Frontal cortex (tissue), 3 donors: ENCODE measurements at regions not wholly inside any gene's neighbourhood (a gene's known extent, or its start where the extent isn't known, plus 50 kb on each side); places are given as distances from the start of the nearest gene placed in this dataset.
"Not testable (repeated sequence)": the region's sequence is repeated elsewhere in the genome, so short reads cannot be mapped to it uniquely, and the experiment has no call there.

ENCODE experiments used
- DNase-seq, 2 donors: peaks; one replicate each; pipeline ENCODE4 v3.0.0; 2012; ENCODE audit warnings: low spot score in 2 of 2
- FAIRE-seq: peaks from 2 replicates; lab custom pipeline; 2012; peaks lifted over from hg19 to GRCh38; lab: Jason Lieb, UNC
- donor health status: control.
- donor health status: control.
- donor health status: control.

DNA sequence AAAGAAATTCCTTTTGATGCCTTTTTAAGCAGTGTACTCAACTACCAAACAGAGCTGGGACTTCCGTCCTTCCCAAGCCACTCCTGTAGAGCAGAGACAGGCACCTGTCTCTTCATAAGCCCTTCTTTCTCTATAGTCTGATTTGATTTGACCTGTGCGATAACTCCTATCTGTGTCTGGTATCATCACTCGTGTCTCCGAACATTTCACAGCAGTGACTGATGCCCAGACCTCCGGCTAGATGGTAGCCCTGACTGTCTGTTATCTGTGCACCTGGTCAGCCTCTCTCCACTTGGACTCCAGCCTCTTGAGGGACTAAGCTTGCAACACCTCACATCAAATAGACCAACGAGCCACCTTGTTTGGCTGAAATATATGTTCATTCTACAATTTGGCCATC lies 316.2 kb upstream of the ZNF507 start:
- no peak for FAIRE-seq
- DNase-seq = no peak

DNA sequence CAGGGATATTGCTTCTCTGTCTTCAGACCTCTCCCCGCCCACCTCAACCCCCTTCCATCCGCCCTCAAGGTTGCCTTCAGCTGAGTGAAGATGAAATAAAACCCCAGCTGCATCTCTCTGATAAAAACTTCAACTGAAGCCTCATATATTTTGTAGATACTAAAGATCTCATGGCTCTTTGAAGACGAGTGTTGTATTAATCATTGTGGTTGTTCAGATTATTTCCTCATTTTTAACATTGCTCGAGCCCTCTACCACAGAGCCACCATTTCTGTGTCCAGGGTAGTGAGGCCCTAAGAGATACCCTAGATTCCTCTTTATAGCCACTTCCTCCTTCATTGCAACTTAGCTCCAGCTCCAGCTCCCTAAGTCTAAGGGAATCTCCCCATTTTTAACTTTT lies 312.8 kb upstream of the ZNF507 start:
- DNase-seq (no peak), FAIRE-seq (no peak)

DNA sequence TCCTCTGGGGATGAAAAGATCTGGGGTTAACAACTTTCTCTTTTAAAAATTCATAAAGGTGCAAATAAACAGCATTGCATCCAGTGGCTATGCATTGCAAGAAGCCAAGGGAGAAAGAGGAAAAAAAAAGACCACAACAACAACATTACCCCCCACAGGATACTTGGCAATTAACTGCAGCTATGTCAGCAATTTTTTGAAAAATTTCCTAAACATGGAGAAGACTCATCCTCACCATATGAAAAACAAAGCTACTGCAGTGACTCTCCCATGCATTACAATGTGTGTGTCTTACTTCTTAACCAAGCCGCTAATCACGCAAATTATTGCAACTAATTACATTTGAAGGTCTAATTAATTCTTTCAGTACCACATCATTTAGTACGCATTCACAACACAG lies 309.8 kb upstream of the ZNF507 start:
- no peak for FAIRE-seq

DNA sequence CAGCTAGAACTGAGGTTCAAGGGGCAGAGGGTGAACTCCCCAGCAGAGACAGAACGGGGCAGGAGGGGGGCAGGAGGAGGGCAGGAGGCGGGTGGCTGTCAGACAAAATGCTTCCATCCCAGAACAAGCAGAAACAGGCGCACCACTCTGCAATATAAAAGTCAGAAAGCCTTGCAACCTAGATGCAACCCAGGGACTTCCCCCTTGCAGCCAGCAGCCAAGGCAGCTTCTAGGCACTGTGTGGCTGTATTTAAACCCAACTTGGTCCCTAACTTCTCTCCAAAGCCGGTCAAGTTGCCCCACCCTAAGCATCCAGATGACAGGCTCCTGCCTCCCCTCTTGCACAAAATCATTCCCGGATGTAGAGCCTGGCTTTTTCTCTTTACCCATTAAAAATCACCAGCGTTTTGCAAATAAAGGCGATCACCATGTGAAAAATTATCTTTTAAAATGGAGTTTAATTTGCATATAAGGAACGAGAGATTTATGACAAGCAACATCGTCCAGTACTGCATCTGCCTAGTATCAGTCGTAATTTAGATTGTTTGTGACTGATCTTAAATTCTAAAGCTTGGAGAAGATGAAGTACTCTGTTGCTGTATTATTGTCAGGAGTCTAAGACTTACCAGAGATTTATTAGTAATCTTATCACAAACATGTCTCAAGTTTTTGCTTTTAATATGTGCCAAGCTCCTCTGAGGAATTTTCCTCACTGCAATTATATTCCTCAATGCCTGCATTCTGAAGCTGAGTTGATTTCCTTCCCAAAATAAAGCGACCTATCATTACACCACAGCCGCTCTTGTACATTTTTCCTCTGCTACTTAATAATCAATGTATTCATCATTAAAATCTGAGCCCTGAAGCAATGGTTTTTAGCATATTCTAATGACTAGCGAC lies 307.1 kb upstream of the ZNF507 start:
- no peak for FAIRE-seq
- DNase-seq = no peak

More for the DNA sequence above, 309.8 kb upstream of the ZNF507 start:
- no peak for DNase-seq

DNA sequence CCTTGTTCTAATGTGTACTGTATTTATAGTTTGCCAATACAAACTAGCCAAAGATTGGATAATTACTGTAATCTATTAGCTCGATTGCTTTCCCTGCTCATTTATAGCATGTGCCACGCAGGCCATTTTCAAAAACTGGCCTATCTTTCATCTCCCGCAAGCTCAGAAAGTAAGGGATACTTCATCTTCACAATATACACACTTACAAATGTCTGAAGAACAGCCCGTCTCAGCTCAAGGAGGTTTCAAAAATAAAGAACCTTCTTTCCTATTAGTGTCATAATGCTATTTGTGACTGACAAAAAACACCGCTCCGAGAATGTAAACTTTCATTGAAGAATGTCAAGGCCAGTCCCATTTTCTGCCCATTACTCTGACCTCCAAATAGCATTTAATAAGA lies 306.4 kb upstream of the ZNF507 start:
- DNase-seq (no peak), FAIRE-seq (no peak)

DNA sequence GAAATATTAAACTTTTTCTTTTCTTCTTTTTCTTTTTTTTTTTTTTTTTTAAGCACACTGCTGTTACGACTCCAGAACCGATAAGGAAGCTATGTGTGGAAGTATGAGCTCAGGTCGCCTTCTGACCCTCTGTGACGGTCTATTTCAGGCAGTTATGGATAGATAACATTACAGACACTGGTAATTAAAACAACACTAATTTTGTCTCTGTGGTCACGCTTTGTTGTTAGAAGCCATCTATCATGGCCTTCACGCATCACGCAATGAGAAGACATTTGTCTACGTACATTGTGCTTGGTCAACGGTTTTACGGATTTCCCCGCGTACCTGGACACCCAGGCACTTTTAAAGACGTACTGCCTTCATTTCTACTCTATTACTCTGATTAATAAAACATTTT lies 306.0 kb upstream of the ZNF507 start:
- DNase-seq = no peak

DNA sequence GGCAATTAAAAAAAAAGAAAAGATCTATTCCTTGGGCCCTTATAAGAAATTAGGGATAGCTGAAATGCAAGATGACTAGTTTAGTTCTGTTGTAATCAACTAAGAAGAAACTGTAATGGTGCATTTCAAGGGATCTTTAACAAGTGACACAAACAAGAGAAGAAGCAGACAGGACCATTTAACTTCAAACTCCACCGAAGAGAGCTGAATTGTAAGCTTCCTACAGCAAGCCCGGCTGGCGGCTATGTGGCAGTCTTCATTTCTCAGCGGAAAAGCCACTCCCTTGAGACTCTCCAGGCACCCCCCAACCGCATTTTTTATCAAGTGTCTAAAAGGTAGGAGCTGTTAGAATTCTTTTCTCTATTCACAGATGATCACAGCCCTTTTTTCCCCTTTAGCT lies 305.2 kb upstream of the ZNF507 start:
- no peak for FAIRE-seq

More for the DNA sequence above, 306.0 kb upstream of the ZNF507 start:
- no peak for FAIRE-seq

DNA sequence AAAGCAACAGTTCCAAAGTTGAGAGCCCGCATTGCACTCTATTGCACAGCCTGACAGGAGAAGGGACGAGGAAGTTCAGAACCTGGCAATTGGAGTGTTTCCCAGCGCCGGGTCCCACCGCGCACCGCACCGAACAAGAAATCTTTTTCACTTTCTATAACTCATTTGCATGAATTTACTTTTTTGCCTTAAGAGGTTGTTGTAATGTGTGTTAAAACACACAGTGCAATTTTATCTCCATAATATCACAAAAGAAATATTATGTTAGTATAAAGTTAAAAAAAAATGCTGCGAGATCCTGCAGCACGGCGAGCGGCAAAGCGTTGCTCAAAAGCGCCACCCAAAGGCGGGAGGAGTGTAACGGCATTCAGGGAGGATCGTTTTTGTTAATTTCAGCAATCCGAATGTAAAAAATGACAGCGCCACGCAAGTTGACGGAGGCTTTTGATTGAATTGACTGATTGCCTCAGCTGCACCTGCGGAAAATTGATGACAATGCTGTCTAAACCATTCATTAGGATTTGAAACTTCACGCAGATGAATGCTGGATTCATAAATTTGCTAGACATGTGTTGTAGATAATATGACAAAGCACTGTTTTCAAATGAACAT lies 303.6 kb upstream of the ZNF507 start:
- DNase-seq (peak; percentile 7 to 55), FAIRE-seq (no peak)

More for the DNA sequence above, 305.2 kb upstream of the ZNF507 start:
- no peak for DNase-seq

DNA sequence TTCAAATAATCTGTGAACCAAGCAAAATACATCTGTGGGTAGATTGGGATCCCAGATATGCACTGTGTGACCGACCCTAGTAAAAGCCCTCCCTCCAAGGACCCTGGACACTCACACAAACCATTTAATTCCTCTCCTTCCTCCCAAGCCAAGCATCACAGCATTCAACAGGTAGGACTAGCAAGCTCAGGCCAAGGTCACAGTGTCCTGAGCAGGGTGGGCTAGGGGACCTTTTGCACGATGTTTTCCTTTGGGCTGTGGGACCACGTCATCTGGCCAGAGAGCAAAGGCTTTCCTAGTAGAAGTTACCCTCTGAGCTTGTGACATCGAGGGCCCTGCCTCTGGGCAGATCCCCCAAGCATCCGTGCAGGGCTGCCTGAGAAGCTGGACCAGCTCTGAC lies 297.6 kb upstream of the ZNF507 start:
- no peak for DNase-seq
- FAIRE-seq = no peak

DNA sequence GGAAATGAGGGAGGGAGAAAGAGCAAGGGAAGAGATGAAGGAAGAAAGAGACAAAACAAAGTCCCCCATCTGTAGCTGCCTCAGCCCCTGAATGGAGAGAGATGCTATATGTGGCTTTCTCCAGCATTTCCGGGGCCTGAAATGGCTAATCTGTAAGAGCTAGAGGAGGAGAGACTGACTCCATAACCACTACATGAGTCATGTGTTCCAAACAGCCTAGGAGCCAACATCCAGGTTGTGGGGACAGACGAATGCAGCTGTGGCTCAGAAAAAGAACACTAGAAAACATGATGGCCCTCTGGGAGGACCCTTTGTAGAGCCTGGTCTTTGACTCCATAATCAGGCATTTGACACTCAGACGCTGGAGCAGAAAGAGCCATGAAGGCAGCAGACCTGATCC lies 292.0 kb upstream of the ZNF507 start:
- DNase-seq = no peak
- FAIRE-seq = no peak

DNA sequence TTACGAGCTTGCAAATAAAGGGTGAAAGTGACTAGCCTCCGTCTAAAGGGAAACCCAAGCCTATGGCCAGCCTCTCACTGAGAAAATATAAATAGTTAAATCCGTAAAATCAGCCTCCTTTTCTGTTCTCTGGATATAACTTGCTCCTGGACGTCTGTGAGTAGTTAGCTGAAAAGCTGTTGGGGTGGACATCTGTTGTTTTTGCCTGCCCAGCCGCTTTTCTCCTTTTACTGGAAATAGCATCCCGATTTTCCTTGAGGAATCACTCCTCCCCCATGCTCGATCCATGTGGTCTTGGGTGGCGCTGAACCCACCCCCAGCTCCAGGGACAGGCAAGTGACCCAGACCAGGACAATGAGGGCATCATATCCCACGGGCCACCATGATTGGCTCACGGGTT lies 291.5 kb upstream of the ZNF507 start:
- FAIRE-seq = no peak

DNA sequence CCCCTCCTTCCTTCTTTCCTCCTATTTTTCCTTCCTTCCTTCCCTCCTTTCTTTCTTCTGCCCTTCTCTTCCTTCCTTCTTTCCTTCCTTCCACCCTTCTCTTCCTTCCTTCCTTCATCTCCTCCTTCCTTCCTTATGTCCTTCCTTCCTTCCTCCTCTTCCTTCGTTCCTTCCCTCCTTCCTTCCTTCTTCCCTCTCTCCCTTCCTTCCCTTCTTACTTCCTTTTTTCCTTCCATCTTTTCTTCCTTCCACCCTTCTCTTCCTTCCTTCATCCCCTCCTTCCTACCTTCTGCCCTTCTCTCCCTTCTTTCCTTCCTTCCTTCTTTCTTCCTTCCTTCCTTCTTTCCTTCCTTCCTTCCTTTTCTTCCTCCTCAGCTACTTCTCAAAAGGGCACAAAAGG lies 287.3 kb upstream of the ZNF507 start:
- DNase-seq (no peak), FAIRE-seq (no peak)

More for the DNA sequence above, 291.5 kb upstream of the ZNF507 start:
- no peak for DNase-seq

DNA sequence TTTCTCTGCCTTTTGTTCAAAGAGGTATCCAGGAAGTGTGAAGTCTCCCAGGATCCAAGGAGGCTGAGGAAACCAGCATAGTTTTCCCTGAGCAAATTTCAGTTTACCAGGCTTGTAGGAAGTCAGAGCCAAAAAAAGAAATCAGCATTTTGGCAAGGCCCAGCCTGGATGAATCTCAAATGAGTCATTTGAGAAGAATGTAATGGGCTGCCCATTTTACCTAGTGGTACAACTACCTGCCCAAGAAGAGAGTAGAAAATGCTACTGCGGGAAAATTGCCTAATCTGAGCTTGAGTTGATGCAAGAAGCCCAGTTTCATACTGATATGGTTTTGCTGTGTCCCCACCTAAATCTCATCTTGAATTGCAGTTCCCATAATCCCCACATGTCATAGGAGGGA lies 284.1 kb upstream of the ZNF507 start:
- DNase-seq (no peak), FAIRE-seq (no peak)

DNA sequence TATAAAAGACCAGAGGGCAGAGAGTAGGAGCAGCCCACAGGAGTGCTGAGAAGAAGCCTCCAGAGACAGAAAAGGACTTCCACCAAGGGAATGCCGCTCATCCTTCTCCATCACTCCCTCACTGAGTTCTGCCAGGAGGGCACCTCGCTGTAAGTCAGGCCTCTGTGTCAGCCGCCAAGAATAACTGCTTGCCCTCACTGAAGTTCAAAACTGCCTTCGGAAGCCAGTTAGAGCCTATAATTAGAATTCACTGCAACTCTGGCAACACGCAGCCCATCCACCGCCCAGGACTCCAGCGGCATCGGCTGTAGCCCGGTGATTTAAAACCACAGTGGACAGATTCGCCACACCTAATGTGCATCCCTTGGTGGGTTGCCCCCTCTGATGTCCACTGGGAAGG lies 281.8 kb upstream of the ZNF507 start:
- DNase-seq = no peak
- FAIRE-seq = no peak

DNA sequence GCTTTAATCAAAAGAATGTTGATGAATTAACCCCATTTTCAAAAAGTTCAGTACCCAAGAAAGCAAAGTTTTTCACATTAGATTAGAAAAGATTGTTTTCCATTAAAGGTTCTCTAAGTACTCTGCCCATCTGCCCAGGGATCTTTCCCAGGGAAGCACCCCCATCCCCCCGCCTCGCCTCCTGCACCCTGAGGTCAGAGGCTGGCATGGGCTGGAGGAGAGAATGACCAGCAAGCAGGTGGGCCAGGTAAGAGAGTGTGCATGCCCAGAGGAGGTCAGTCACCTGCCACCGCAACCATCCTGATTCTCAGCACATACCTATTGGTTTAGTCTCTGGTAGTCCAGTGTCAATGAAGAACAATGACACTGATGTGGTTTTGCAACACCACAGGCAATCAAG lies 279.4 kb upstream of the ZNF507 start:
- FAIRE-seq (no peak), DNase-seq (no peak)

DNA sequence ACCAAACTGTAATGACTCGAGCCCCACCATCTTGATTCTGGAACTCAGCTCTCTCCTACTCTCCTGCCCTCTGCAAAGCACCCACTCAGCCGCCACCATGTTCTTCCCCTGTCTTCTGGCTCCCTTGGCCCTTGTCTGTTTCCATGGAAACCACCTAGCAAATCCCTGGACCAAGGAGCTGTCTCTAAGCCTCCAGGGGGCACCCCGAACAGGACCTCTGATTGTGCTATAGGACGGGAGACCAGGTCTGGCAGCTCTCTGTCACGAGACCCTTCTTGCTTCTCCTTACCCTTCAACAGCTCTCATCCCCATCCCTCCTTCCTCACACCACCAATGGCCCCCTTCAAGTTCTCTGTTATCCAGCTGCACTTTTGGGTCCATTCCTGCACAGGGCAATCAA lies 277.7 kb upstream of the ZNF507 start:
- DNase-seq = no peak
- no peak for FAIRE-seq

DNA sequence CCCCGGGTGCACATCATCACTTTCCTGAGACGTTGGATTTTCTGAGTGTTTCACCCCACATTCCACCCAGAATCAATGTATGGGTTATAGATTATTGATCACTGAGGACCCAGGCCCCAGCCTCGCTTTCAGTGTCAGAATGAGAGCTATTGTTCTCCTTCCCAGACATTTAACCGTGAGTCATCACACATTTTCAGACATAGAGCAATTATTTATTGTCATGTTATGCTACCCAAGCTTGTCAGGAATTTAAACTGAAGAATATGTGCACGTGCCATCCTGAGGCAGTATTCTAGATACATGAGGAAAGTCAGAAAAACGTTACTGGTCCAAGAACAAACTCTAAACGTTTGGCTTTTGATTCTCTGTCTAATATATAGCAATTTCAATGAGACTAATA lies 276.6 kb upstream of the ZNF507 start:
- FAIRE-seq (no peak), DNase-seq (no peak)

DNA sequence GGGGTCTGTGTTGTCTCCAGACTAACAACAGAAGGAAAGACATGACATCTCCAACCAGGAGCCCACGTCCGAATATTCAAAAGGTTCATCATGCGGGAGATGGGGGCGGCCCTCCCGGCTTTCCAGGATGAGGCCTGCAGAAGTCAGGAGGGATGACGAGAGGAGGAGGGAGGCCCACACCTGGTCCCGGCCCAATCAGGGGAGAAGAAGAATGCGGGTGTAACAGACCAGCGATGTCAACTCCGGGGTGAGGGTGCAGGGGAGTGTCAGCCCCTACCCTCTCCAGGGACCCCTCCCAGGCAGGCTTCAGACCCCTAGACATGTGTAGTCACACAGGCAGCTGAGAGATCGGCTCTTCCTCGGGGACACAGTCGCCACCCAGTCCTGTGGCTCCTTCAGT lies 275.3 kb upstream of the ZNF507 start:
- no peak for DNase-seq

DNA sequence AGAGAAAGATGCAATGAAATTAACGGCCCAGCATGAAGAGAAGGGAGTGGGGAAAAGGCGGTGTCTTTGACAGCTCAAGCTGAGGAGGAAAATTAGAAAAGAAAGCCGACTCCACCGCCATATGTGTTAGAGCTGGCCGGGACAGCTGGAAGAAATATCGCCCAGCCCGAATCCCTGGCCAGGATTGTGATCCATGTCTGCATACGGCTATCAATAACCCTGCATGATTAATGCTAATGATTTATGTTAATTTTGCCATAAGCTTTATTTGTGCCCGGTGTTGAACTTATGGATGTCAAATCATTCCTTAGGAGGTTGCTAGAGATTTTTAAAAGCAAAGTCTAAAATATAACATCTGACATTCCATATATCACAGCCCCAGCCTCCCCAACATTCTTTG lies 263.4 kb upstream of the ZNF507 start:
- FAIRE-seq (no peak), DNase-seq (no peak)

More for the DNA sequence above, 275.3 kb upstream of the ZNF507 start:
- FAIRE-seq = no peak

DNA sequence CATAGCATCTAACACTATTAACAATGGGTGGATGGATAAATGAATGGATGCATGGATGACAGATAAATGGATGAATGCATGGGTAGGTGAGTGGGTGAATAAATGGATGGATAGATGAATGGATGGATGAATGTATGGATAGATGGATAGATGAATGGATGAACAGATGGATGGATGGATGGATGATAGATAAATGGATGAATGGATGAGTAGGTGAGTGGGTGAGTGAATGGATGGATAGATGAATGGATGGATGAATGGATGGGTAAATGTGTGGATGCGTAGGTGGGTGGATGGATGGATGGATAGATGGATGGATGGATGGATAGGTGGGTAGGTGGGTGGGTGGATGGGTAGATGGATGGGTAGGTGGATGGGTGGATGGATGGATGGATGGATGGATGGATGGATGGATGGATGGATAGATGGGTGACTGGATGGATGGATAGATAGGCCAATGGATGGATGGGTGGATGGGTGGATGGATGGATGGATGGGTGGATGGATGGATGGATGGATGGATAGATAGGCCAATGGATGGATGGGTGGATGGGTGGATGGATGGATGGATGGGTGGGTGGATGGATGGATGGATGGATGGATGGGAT lies 260.6 kb upstream of the ZNF507 start:
- FAIRE-seq, DNase-seq: not testable (repeated sequence)

DNA sequence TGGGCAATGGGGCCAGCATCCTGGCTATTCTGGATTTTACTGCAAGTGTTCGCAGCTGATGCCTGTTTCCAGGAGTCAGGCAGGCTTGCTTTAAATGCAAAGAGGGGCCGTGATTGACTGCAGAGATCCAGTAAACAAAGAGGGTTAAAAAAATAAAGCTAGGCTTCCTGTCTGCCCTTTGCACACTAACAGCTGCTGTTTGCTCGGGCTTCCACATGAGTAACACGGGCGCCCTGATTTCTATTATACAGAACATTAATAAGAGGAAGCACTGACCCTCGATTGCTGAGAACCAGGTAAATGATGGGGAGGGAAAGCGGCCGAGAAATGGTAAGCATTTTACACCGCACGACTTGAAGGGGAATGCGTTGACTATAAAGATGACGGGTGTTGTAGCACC lies 254.2 kb upstream of the ZNF507 start:
- no peak for FAIRE-seq

More for the DNA sequence above, 254.2 kb upstream of the ZNF507 start:
- DNase-seq = no peak
